WTC11 (cell line): ENCODE measurements at regions not wholly inside any gene's neighbourhood (a gene's known extent, or its start where the extent isn't known, plus 50 kb on each side); places are given as distances from the start of the nearest gene placed in this dataset.

Experiments used
- ATF6 ChIP-seq: sonication (generic); formaldehyde crosslinking; IDR thresholded peaks from 2 replicates; pipeline ENCODE4 v1.8.1; 2023; ENCODE audit warnings: mild to moderate bottlenecking, missing genetic modification reagents
- ZNF121 ChIP-seq: sonication (generic); formaldehyde crosslinking; IDR thresholded peaks from 2 replicates; pipeline ENCODE4 v1.8.0; 2023; ENCODE audit warnings: missing genetic modification reagents

- TF ChIP-seq ATF6 (CRISPR knock-in tag) (no peak), ZNF121 (no peak)
Observed at GRCh38 chr10:33772370-33773252, 438.1 kb upstream of the NRP1 start.
